Panc1 (cell line): ENCODE measurements at regions not wholly inside any gene's neighbourhood (a gene's known extent, or its start where the extent isn't known, plus 50 kb on each side); places are given as distances from the start of the nearest gene placed in this dataset.

Experiments
- ATAC-seq: fragments of 200-7000 bp; cut with Tn5 transposase; 2 replicates; pipeline ENCODE4 v1.9.1; 2020; ENCODE audit warnings: mild to moderate bottlenecking, moderate library complexity
- BruUV-seq: library from RNA; stranded (reverse); fragments of 400-500 nt; replicated peaks from 2 replicates; lab custom pipeline; 2021; lab: Mats Ljungman, UMichigan
- CTCF ChIA-PET: fragments of 300-600 bp; sonication (Branson Sonifier 250); formaldehyde crosslinking; loops from one replicate; lab custom pipeline; 2022; ENCODE audit warnings: antibody characterized with exemption; lab: Charles Lee
- POLR2A ChIA-PET: fragments of 300-600 bp; sonication (Branson Sonifier 250); formaldehyde crosslinking; loops from one replicate; lab custom pipeline; 2022; ENCODE audit warnings: antibody characterized with exemption; lab: Charles Lee
- DNase-seq: peaks from one replicate; pipeline ENCODE4 v3.0.0-alpha.2; 2010; ENCODE audit warnings: low read depth, low spot score
- H3K27ac ChIP-seq: 2 replicates; pipeline ENCODE4 v1.5.1; 2011; ENCODE audit warnings: mild to moderate bottlenecking, low read length, inconsistent platforms
- H3K27me3 ChIP-seq: fragments of 200-500 bp; sonication (Bioruptor generic); 2 replicates; pipeline ENCODE4 v1.6.0; 2014; ENCODE audit warnings: low read length, inconsistent platforms; ENCODE audit not compliant: control insufficient read depth, insufficient read depth
- H3K36me3 ChIP-seq: fragments of 200-500 bp; sonication (Bioruptor generic); 2 replicates; pipeline ENCODE4 v1.5.1; 2014; ENCODE audit warnings: inconsistent platforms, mild to moderate bottlenecking, low read length, moderate library complexity; ENCODE audit not compliant: control insufficient read depth, insufficient read depth
- H3K4me1 ChIP-seq: 2 replicates; pipeline ENCODE4 v1.5.1; 2011; ENCODE audit warnings: inconsistent platforms, mild to moderate bottlenecking, low read length, moderate library complexity; ENCODE audit not compliant: control insufficient read depth, insufficient read depth
- H3K4me3 ChIP-seq, 2 experiments: 2 replicates each; pipeline ENCODE4 v1.5.1; 2011 to 2012; ENCODE audit warnings: low read depth in 2 of 2, low read length in 2 of 2, mild to moderate bottlenecking in 2 of 2, inconsistent platforms in 1 of 2, moderate library complexity in 1 of 2
- H3K9me3 ChIP-seq: fragments of 200-500 bp; sonication (Bioruptor generic); 2 replicates; pipeline ENCODE4 v1.5.1; 2014; ENCODE audit warnings: low read depth, mild to moderate bottlenecking, inconsistent platforms, low read length, moderate library complexity; ENCODE audit not compliant: control insufficient read depth, insufficient read depth
- CTCF ChIP-seq: fragments of 450-650 bp; IDR thresholded peaks from 2 replicates; pipeline ENCODE4 v1.5.1; 2017; ENCODE audit warnings: mild to moderate bottlenecking
- POLR2AphosphoS5 ChIP-seq: IDR thresholded peaks from 2 replicates; pipeline ENCODE4 v1.6.1; 2012; ENCODE audit warnings: mild to moderate bottlenecking, low read depth, low read length, moderate library complexity
- REST ChIP-seq, 2 experiments: IDR thresholded peaks; 2 replicates each; pipeline ENCODE4 v1.6.1; 2011 to 2012; ENCODE audit warnings: low read depth in 2 of 2, control low read depth in 1 of 2, low read length in 1 of 2, mild to moderate bottlenecking in 1 of 2, moderate library complexity in 1 of 2; ENCODE audit not compliant: insufficient read depth in 1 of 2
- SIN3A ChIP-seq: IDR thresholded peaks from 2 replicates; pipeline ENCODE4 v1.6.1; 2012; ENCODE audit warnings: low read depth, mild to moderate bottlenecking, low read length, moderate library complexity, borderline replicate concordance; ENCODE audit not compliant: insufficient read depth
- TCF7L2 ChIP-seq: IDR thresholded peaks from 2 replicates; pipeline ENCODE4 v1.6.1; 2011; ENCODE audit warnings: mild to moderate bottlenecking, low read depth, low read length, inconsistent platforms
- in situ Hi-C: cut with HindIII; loops from 2 replicates; pipeline ENCODE4 v1.10.0; 2016; ENCODE audit warnings: low sequenced_read_pairs, low pct_unique_long_range_greater_than_20kb
- intact Hi-C: fragments of 100-400 bp; cut with micrococcal nuclease; formaldehyde crosslinking; loops from one replicate; pipeline ENCODE4 v1.10.0; 2022; ENCODE audit not compliant: unreplicated experiment

- ATAC-seq (no peak), DNase-seq (no peak)
- Histone ChIP-seq H3K27ac (no peak overlapping the region), H3K9me3 (no peaks in the 10 kb centered on the region), H3K4me1 (no peaks in the 10 kb centered on the region), H3K27me3 (0 out of 2 replicates have a peak, but pooled peaks cover 2% of the 10 kb centered on the region), H3K36me3 (no peaks in the 10 kb centered on the region), H3K4me3 (no peak overlapping the region)
- ChIA-PET POLR2A (no interaction called here), CTCF (no interaction called here)
- in situ Hi-C loops (no loop called here), intact Hi-C loops (no loop called here)
- TF ChIP-seq POLR2AphosphoS5, result no peak
- BruUV-seq, result no TSS peak
These were observed 468.0 kb upstream of the IL12A start for GRCh38 chr3:159520638-159521037.

- no peak for DNase-seq
- ChIA-PET CTCF (no interaction called here), POLR2A (no interaction called here)
- H3K27ac ChIP-seq, result no peak overlapping the region
- H3K9me3 ChIP-seq, result no peaks in the 10 kb centered on the region
- no peaks in the 10 kb centered on the region for H3K4me1 ChIP-seq
- intact Hi-C loops (no loop called here), in situ Hi-C loops (no loop called here)
- 0 out of 2 replicates have a peak, but pooled peaks cover 2% of the 10 kb centered on the region for H3K27me3 ChIP-seq
- BruUV-seq, result no TSS peak
- H3K4me3 ChIP-seq, result no peak overlapping the region
- no peaks in the 10 kb centered on the region for H3K36me3 ChIP-seq
- no peak for TF ChIP-seq POLR2AphosphoS5
- TF ChIP-seq REST (IDR thresholded peaks at IDR 0.05; ENCODE audit: insufficient read depth in 1 of 2, low read depth in 2 of 2, low read length in 1 of 2), result no peak
- no peak for TF ChIP-seq TCF7L2
- no peak for TF ChIP-seq CTCF
- TF ChIP-seq SIN3A, result no peak
- ATAC-seq, result no peak
These were observed 466.4 kb upstream of the IL12A start for GRCh38 chr3:159522276-159522675.

- no peak for TF ChIP-seq SIN3A
- TF ChIP-seq POLR2AphosphoS5, result no peak
- TF ChIP-seq REST (IDR thresholded peaks at IDR 0.05; ENCODE audit: insufficient read depth in 1 of 2, low read depth in 2 of 2, low read length in 1 of 2), result no peak
- no peak for TF ChIP-seq CTCF
- TF ChIP-seq TCF7L2, result no peak
- Histone ChIP-seq H3K4me1 (no peaks in the 10 kb centered on the region), H3K27me3 (no peaks in the 10 kb centered on the region), H3K4me3 (no peak overlapping the region), H3K36me3 (no peaks in the 10 kb centered on the region), H3K27ac (no peak overlapping the region), H3K9me3 (no peaks in the 10 kb centered on the region)
- in situ Hi-C loops (no loop called here), intact Hi-C loops (no loop called here)
- no peak for ATAC-seq
- CTCF ChIA-PET, result no interaction called here
- no TSS peak for BruUV-seq
- POLR2A ChIA-PET, result no interaction called here
- DNase-seq, result no peak
These were observed 460.3 kb upstream of the IL12A start for GRCh38 chr3:159528251-159528895.
